ENCODE measurements at regions not wholly inside any gene's neighbourhood (a gene's known extent, or its start where the extent isn't known, plus 50 kb on each side); places are given as distances from the start of the nearest gene placed in this dataset.

- H3K36me3 ChIP-seq (replicated peaks; ENCODE audit: control insufficient read depth, insufficient read depth, low read length) = no peaks in the 10 kb centered on the region
- DNase-seq = no peak
- H3K27me3 ChIP-seq (ENCODE audit: control insufficient read depth, insufficient read depth, low read length) = no peaks in the 10 kb centered on the region
- no peak overlapping the region for H3K4me3 ChIP-seq (ENCODE audit: insufficient read depth, low read depth, low read length)
These were observed 377.7 kb downstream of the TDRD15 start for GRCh38 chr2:21501376-21502027.

GRCh38 chr2:21515903-21516302, 392.1 kb downstream of the TDRD15 start:
- no peaks in the 10 kb centered on the region for H3K36me3 ChIP-seq (replicated peaks; ENCODE audit: control insufficient read depth, insufficient read depth, low read length)
- H3K27me3 ChIP-seq (ENCODE audit: control insufficient read depth, insufficient read depth, low read length) = no peaks in the 10 kb centered on the region
- DNase-seq = no peak
- H3K4me3 ChIP-seq (ENCODE audit: insufficient read depth, low read depth, low read length) = no peak overlapping the region

GRCh38 chr2:21519412-21519811, 395.6 kb downstream of the TDRD15 start:
- H3K36me3 ChIP-seq (replicated peaks; ENCODE audit: control insufficient read depth, insufficient read depth, low read length) = no peaks in the 10 kb centered on the region
- H3K27me3 ChIP-seq (ENCODE audit: control insufficient read depth, insufficient read depth, low read length) = no peaks in the 10 kb centered on the region

GRCh38 chr2:21519821-21520220, 396.1 kb downstream of the TDRD15 start:
- H3K36me3 ChIP-seq (replicated peaks; ENCODE audit: control insufficient read depth, insufficient read depth, low read length) = no peaks in the 10 kb centered on the region
- no peak overlapping the region for H3K4me3 ChIP-seq (ENCODE audit: insufficient read depth, low read depth, low read length)
- DNase-seq = no peak
- no peaks in the 10 kb centered on the region for H3K27me3 ChIP-seq (ENCODE audit: control insufficient read depth, insufficient read depth, low read length)

More at GRCh38 chr2:21519412-21519811, 395.6 kb downstream of the TDRD15 start:
- no peak for DNase-seq
- no peak overlapping the region for H3K4me3 ChIP-seq (ENCODE audit: insufficient read depth, low read depth, low read length)

GRCh38 chr2:21535826-21536225, 412.1 kb downstream of the TDRD15 start:
- no peaks in the 10 kb centered on the region for H3K36me3 ChIP-seq (replicated peaks; ENCODE audit: control insufficient read depth, insufficient read depth, low read length)
- no peak overlapping the region for H3K4me3 ChIP-seq (ENCODE audit: insufficient read depth, low read depth, low read length)
- no peak for DNase-seq
- no peaks in the 10 kb centered on the region for H3K27me3 ChIP-seq (ENCODE audit: control insufficient read depth, insufficient read depth, low read length)

GRCh38 chr2:21539685-21540084, 415.9 kb downstream of the TDRD15 start:
- no peaks in the 10 kb centered on the region for H3K36me3 ChIP-seq (replicated peaks; ENCODE audit: control insufficient read depth, insufficient read depth, low read length)

GRCh38 chr2:21543630-21544029, 419.9 kb downstream of the TDRD15 start:
- H3K4me3 ChIP-seq (ENCODE audit: insufficient read depth, low read depth, low read length) = no peak overlapping the region
- DNase-seq = no peak
- H3K27me3 ChIP-seq (ENCODE audit: control insufficient read depth, insufficient read depth, low read length) = no peaks in the 10 kb centered on the region
- no peaks in the 10 kb centered on the region for H3K36me3 ChIP-seq (replicated peaks; ENCODE audit: control insufficient read depth, insufficient read depth, low read length)

More at GRCh38 chr2:21539685-21540084, 415.9 kb downstream of the TDRD15 start:
- no peak for DNase-seq
- Histone ChIP-seq H3K27me3 (ENCODE audit: control insufficient read depth, insufficient read depth, low read length) (no peaks in the 10 kb centered on the region), H3K4me3 (ENCODE audit: insufficient read depth, low read depth, low read length) (no peak overlapping the region)

- DNase-seq = no peak
- Histone ChIP-seq H3K27me3 (ENCODE audit: control insufficient read depth, insufficient read depth, low read length) (no peaks in the 10 kb centered on the region), H3K4me3 (ENCODE audit: insufficient read depth, low read depth, low read length) (no peak overlapping the region), H3K36me3 (replicated peaks; ENCODE audit: control insufficient read depth, insufficient read depth, low read length) (no peaks in the 10 kb centered on the region)
These were observed 420.6 kb downstream of the TDRD15 start for GRCh38 chr2:21544392-21544791.

- Histone ChIP-seq H3K4me3 (ENCODE audit: insufficient read depth, low read depth, low read length) (no peak overlapping the region), H3K36me3 (replicated peaks; ENCODE audit: control insufficient read depth, insufficient read depth, low read length) (no peaks in the 10 kb centered on the region), H3K27me3 (ENCODE audit: control insufficient read depth, insufficient read depth, low read length) (no peaks in the 10 kb centered on the region)
- no peak for DNase-seq
These were observed 429.2 kb downstream of the TDRD15 start for GRCh38 chr2:21552981-21553380.

GRCh38 chr2:21559351-21559750, 435.6 kb downstream of the TDRD15 start:
- H3K36me3 ChIP-seq (replicated peaks; ENCODE audit: control insufficient read depth, insufficient read depth, low read length) = no peaks in the 10 kb centered on the region
- no peak for DNase-seq

GRCh38 chr2:21561965-21562364, 438.2 kb downstream of the TDRD15 start:
- no peak for DNase-seq
- H3K4me3 ChIP-seq (ENCODE audit: insufficient read depth, low read depth, low read length) = no peak overlapping the region
- no peaks in the 10 kb centered on the region for H3K27me3 ChIP-seq (ENCODE audit: control insufficient read depth, insufficient read depth, low read length)
- H3K36me3 ChIP-seq (replicated peaks; ENCODE audit: control insufficient read depth, insufficient read depth, low read length) = no peaks in the 10 kb centered on the region

More at GRCh38 chr2:21559351-21559750, 435.6 kb downstream of the TDRD15 start:
- H3K4me3 ChIP-seq (ENCODE audit: insufficient read depth, low read depth, low read length) = no peak overlapping the region
- H3K27me3 ChIP-seq (ENCODE audit: control insufficient read depth, insufficient read depth, low read length) = no peaks in the 10 kb centered on the region

GRCh38 chr2:21567395-21567794, 443.6 kb downstream of the TDRD15 start:
- H3K4me3 ChIP-seq (ENCODE audit: insufficient read depth, low read depth, low read length) = no peak overlapping the region
- no peak for DNase-seq
- no peaks in the 10 kb centered on the region for H3K36me3 ChIP-seq (replicated peaks; ENCODE audit: control insufficient read depth, insufficient read depth, low read length)
- H3K27me3 ChIP-seq (ENCODE audit: control insufficient read depth, insufficient read depth, low read length) = no peaks in the 10 kb centered on the region

GRCh38 chr2:21571686-21572085, 447.9 kb downstream of the TDRD15 start:
- H3K36me3 ChIP-seq (replicated peaks; ENCODE audit: control insufficient read depth, insufficient read depth, low read length) = no peaks in the 10 kb centered on the region
- no peak for DNase-seq
- H3K4me3 ChIP-seq (ENCODE audit: insufficient read depth, low read depth, low read length) = no peak overlapping the region
- H3K27me3 ChIP-seq (ENCODE audit: control insufficient read depth, insufficient read depth, low read length) = no peaks in the 10 kb centered on the region

GRCh38 chr2:21580391-21580790, 456.6 kb downstream of the TDRD15 start:
- no peak overlapping the region for H3K4me3 ChIP-seq (ENCODE audit: insufficient read depth, low read depth, low read length)
- no peaks in the 10 kb centered on the region for H3K27me3 ChIP-seq (ENCODE audit: control insufficient read depth, insufficient read depth, low read length)
- no peaks in the 10 kb centered on the region for H3K36me3 ChIP-seq (replicated peaks; ENCODE audit: control insufficient read depth, insufficient read depth, low read length)
- no peak for DNase-seq

- DNase-seq = no peak
- Histone ChIP-seq H3K4me3 (ENCODE audit: insufficient read depth, low read depth, low read length) (no peak overlapping the region), H3K27me3 (ENCODE audit: control insufficient read depth, insufficient read depth, low read length) (no peaks in the 10 kb centered on the region), H3K36me3 (replicated peaks; ENCODE audit: control insufficient read depth, insufficient read depth, low read length) (no peaks in the 10 kb centered on the region)
These were observed 462.1 kb downstream of the TDRD15 start for GRCh38 chr2:21585881-21586280.

Measured in H7 (cell line).